GM18517 (cell line): ENCODE measurements at regions not wholly inside any gene's neighbourhood (a gene's known extent, or its start where the extent isn't known, plus 50 kb on each side); places are given as distances from the start of the nearest gene placed in this dataset.

Experiments
- ATAC-seq: cut with Tn5 transposase; IDR thresholded peaks from one replicate; pipeline ENCODE4 v1.9.1; 2021; ENCODE audit warnings: mild to moderate bottlenecking, moderate library complexity; ENCODE audit not compliant: unreplicated experiment

GRCh38 chr19:29321116-29321515, 108.2 kb upstream of the UQCRFS1 start:
- ATAC-seq, result no peak

DNA sequence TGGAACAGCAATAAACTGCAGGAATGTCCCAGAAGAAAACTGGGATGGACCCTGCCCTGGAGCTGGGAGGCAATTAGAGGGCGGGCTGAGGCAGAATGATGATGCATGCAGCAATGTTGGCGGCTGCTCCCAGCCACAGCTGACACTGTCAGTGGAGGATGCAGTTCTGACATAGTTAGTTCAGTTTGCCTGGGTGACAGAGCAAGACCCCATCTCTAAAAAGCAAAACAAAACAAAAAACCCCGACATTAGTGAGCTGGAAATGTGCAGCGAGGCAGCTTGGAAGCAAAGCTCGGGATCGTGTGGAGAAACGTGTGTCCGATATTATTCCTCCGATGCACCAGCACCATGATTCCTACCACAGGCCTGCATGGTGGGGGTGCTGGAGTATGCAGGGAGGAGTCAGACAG, 110.1 kb upstream of the UQCRFS1 start:
- ATAC-seq, result no peak

DNA sequence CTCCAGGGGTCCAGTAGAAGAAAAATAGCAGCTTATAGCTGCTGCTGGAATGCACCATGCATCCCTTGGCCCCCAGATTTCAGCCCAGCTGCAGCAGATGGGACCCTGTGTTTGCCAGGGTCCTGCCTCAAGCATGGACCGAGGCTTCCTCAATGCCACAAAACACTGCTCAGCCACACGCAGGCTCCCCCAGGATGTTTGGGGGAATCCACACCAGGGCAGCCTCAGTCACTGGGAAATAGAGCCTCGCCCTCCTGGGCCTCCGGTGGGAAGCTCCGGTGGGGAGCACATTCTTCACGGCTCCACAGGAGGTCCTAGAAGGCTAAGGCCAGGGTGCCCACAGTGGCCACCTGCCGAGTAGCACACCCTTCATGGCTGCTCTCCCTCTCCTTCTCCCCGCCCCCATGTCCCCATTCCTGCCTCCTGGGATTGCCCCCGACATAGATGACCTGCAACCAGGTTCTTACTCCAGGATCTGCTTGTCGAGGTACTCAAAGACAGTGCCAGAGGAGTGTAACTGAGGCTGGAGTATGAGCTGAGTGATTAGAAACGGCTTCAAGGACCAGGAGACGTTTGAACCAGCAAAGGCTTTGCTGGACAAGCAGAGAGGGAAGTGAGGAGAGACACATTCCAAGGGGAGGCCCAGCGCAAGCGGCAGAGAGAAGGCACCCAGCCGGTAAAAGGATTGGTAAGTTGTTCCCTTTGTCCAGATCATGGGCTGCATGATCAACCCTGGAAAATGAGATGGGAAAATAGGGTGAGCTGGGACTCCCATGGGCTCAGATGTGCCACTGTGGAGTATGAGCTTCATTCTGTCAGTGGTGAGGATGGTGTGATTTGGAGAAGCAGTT, 110.7 kb upstream of the UQCRFS1 start:
- no peak for ATAC-seq

DNA sequence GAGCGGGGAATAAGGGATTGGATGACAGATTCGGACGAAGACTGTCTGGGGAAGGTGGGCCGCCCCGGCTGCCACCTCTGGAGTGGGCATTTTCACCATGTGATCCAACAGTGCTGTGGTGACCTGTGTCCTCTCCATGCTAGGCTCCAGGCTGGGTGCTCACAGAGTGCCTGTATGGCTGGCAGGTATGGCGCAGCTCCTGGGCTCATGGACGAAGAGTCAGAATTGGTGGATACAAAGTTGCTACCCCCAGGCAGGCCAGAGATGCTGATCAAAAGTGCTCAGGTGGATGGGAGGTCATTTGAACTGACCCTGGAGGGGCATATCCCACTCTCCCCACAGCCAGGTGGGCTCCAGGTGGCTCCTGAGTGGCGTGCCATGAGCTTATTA, 111.3 kb upstream of the UQCRFS1 start:
- ATAC-seq, result no peak

- no peak for ATAC-seq
Observed at GRCh38 chr19:29324717-29325116, 111.8 kb upstream of the UQCRFS1 start.

- ATAC-seq, result no peak
Observed at GRCh38 chr19:29325241-29325975, 112.5 kb upstream of the UQCRFS1 start.

- ATAC-seq, result no peak
Observed at GRCh38 chr19:29326351-29326750, 113.4 kb upstream of the UQCRFS1 start.

DNA sequence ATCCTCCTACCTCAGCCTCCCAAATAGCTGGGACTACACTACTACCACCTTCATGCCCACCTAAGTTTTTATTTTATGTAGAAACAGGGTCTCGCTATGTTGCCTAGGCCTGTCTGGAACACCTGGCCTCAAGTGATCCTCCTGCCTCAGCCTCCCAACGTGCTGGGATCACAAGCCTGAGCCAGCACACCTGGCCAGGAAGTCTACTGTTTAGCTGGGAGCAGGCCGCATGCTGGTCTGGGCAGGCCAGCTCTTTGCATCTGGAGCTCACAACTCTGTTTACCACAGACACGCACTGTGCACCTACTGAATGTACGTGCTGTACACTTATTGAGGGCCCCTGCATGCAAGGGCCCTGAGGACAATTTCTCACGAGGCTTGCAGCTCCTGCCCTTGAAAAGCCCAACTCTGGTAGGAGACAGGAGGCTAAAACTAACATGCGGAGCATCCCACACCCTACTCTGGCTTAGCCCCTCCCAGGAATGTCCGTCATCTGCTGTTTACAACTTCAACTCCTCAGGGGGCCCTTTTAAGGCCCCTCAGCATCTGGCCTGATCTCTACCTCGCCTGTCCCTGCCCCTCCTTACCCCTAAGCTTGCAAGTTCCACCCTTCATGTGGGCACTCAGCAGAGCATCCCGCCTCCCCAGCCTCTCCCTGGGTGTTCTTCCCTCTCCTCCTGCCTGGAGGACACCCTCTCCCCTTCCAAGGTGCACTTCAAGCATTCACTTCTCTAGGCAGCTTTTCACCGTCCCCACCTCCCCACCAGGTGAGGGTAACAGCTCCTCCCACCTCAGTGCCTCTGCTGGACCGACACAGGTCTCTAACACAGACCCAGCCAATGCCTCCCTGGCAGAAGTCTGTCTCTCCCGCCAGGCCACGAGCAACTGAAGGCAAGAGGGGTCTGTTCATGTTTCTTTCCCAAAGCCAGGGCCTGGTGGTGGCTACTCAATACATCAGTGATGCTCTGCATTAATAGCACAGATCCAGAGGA, 114.2 kb upstream of the UQCRFS1 start:
- ATAC-seq, result no peak

GRCh38 chr19:29328586-29328985, 115.6 kb upstream of the UQCRFS1 start:
- ATAC-seq, result no peak

DNA sequence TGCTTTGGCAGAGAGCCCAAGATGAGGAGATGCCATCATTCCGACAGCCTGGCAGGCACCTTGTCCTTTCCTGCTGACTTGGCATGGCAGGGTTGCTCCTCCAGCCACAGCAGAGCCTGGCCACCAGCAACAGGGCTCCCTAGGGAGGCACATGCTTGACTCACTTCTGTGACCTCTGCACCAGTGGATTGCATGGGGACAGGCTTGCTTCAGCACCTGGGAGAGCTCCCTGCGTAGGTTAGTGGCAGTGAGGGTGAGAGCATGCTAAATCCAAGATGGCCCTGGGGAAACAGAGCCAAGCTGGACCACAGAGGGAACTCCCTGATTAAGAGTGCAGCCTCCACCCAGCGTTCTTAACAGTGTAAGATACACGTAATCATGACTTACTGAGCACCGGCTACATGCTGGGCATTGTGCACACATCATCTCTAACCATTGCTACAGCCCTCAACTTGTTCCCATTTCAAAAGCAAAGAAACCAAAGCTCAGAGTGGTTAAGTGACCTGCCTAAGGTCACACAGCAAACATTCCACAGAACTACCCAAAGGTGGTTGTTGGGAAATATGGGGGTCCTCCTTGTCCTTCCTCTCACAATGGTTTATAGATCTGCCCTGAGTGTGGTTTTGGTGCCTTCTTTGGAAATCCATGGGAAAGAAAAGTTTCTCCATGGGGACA, 116.6 kb upstream of the UQCRFS1 start:
- no peak for ATAC-seq

DNA sequence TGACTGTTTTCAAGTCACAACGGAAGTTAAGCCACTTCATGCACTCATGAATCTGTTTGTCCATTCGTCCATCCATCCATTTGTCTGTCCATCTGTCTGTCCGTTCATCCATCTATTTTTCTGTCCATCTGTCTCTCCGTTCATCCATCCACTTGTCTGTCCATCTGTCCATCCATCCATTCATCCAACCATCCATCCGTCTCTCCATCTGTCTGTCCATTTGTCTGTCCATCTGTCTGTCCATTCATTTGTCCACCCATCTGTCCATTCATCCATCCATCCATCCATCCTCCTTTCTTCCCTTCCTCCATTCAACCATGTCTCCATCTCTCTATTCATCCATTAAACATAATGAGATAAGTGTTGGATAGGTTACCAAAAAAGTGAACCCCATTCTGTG, 123.5 kb upstream of the UQCRFS1 start:
- no peak for ATAC-seq

DNA sequence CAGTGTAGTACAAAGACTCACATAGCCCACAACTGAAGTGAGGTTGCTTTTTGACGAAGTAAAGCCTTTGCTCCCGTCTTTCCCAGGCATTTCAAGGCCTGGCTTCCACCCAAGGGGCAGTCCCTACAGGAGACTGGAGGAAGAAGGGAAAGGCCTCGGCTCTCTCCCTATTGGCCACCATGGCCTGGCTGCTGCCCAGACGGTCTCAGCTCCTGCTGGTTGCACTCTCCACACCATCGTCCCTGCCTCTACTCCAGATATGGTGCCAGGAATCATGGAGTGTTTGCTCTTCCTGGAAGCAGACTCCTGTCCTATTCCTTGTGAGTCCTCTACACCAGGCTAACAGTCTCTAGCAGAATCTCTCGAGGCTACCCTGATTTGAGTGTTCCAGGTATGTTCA, 124.1 kb upstream of the UQCRFS1 start:
- ATAC-seq, result no peak

DNA sequence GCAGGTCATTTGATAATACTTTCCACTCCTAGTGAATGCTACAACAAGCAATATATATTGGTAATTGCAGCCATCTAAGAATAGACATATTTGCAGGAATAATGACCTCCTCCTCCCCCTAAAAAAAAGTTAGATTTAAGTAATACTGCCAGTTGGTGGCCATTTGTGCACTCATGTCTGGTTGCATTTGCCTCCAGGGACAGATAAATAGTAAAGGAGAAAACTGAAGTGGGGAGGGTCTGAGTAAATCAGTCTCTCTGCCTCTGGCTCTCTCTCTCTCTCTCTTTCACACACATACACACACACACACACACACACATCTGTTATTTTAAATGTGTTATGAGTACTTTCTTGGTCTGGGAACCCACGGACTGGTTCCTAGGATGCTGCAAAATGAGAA, 125.5 kb upstream of the UQCRFS1 start:
- no peak for ATAC-seq

DNA sequence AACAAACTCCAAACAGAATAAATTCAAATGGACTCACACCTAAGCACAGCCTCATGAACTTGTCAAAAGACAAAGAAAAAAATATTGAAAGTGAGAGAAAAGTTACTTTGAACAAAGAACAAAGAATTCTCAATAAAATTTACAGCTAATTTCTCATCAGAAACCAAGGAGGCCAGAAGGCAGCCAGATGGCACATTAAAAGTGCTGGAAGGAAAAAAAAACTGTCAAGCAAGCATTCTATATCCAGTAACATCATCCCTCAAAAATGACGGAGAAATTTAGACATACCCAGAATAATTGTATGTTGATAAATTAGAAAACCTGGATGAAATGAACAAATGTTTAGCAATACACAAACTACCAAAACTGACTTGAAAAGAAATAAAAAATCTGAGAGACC, 129.8 kb upstream of the UQCRFS1 start:
- no peak for ATAC-seq

- ATAC-seq, result no peak
Observed at GRCh38 chr19:29364224-29364726, 151.3 kb upstream of the UQCRFS1 start.

DNA sequence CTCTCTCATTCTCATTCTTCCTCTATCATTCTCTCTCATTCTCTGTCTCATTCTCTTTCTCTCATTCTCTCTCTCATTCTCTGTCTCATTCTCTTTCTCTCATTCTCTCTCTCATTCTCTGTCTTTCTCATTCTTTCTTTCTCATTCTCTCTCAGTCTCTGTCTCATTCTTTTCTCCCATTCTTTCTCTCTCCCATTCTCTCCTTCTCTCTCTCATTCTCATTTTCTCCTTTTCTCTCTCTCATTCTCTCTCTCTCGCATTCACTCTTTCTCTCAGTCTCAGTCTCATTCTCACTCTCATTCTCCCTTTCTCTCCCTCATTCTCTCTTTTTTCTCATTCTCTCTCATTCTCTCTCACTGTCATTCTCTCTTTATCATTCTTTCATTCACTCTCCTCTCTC, 152.0 kb upstream of the UQCRFS1 start:
- no peak for ATAC-seq

- ATAC-seq, result no peak
Observed at GRCh38 chr19:29365836-29366417, 153.0 kb upstream of the UQCRFS1 start.

DNA sequence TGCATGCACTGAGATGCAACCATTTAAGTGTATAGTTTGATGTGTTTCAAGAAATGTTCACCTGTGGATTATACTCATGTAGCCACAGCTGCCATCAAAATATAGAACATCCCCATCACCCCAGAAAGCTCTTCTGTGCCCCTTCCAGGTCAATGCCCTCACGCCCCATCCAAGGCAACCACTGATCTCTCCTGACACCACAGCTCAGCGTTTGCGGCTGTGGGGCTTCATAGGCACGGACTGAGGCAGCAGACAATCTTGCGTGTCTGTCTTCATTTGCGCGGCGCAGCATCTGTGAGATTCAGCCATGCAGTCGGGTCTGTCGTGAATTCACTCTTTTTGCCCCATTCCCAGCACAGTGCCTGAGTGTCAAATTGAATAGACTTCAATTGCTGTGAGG, 153.8 kb upstream of the UQCRFS1 start:
- no peak for ATAC-seq

- no peak for ATAC-seq
Observed at GRCh38 chr19:29367791-29368222, 154.9 kb upstream of the UQCRFS1 start.

GRCh38 chr19:29370276-29370675, 155.5 kb upstream of the VSTM2B start:
- no peak for ATAC-seq
